Coronary artery (tissue), 2 donors: ENCODE measurements at regions not wholly inside any gene's neighbourhood (a gene's known extent, or its start where the extent isn't known, plus 50 kb on each side); places are given as distances from the start of the nearest gene placed in this dataset.

Experiments used
- DNase-seq: peaks from one replicate; pipeline ENCODE4 v3.0.0-alpha.2; 2017; ENCODE audit warnings: low spot score
- H3K27ac ChIP-seq, 2 donors: fragments of 200-600 bp; sonication (generic); one replicate each; pipeline ENCODE4 v1.5.1; 2016 to 2019
- H3K4me3 ChIP-seq: fragments of 200-600 bp; sonication (generic); 2 replicates; pipeline ENCODE4 v1.5.1; 2016; ENCODE audit warnings: mild to moderate bottlenecking, moderate library complexity
- TF ChIP-seq, protein P1 (sequence below): fragments of 200-600 bp; sonication (generic); IDR thresholded peaks from one replicate; pipeline ENCODE4 v1.5.1; 2019; ENCODE audit warnings: antibody characterized with exemption

DNA sequence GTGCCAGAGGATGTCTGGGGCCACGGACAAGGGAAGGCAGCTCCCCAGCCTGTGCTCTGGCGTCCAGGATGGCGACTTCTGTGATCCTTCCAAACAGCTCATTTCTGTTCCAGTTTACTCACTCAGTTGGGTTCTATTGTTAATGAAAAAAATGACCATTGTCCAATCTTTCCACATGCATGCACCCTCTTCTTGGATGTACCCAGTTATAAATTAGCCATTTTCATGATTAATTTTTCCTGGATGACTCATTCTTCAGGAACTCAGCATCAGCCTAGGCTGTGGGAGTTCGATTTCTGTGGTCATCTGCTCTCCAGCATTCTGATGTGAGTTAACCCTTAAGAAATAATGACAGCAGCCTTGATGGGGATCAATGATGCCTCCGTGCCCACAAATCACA, 926.8 kb downstream of the BCL11B start:
- Histone ChIP-seq H3K4me3 (no peak overlapping the region), H3K27ac (no peak overlapping the region)
- TF ChIP-seq, protein P1, sequence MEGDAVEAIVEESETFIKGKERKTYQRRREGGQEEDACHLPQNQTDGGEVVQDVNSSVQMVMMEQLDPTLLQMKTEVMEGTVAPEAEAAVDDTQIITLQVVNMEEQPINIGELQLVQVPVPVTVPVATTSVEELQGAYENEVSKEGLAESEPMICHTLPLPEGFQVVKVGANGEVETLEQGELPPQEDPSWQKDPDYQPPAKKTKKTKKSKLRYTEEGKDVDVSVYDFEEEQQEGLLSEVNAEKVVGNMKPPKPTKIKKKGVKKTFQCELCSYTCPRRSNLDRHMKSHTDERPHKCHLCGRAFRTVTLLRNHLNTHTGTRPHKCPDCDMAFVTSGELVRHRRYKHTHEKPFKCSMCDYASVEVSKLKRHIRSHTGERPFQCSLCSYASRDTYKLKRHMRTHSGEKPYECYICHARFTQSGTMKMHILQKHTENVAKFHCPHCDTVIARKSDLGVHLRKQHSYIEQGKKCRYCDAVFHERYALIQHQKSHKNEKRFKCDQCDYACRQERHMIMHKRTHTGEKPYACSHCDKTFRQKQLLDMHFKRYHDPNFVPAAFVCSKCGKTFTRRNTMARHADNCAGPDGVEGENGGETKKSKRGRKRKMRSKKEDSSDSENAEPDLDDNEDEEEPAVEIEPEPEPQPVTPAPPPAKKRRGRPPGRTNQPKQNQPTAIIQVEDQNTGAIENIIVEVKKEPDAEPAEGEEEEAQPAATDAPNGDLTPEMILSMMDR, result no peak
- no peak for DNase-seq

DNA sequence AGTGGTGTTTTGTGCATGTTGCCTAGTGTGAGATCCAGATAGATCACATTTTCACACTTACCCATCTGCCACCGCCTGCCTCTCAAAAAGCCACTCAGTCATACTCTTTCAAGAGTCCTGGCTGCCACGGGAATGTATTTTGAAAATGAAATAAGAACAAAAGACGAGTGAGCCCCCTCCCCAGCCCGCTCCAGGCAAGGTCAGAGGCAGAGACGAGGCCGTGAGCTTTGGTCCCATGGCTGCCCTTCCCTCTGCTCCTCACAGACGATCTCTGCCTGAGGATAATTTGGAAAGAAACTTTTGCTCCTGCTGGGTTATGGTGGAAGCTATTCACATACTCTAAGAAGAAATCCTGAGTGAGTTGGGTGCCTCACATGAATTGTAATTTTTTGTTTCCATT, 924.3 kb downstream of the BCL11B start:
- DNase-seq, result no peak
- Histone ChIP-seq H3K4me3 (no peak overlapping the region), H3K27ac (no peak overlapping the region)
- TF ChIP-seq, protein P1, result no peak

DNA sequence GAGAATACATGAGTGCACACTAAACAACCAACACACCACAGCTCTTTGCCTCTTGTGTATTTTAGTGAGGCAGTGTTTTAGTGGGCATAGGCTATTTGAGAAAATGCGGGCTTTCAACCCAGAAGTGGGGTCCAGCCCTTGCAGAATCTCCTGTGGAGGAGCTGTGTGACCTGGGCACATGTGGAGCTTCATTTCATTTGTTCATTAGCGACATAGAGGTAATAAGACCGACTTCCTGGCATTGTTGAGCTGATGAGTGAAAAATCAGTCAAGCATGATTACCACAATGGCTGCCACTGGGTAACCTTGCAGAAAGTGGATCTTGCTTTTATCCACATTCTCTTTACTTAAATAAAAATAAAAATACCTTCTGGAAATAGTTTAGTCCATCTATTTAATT, 923.5 kb downstream of the BCL11B start:
- TF ChIP-seq, protein P1, result no peak
- H3K27ac ChIP-seq, result no peak overlapping the region
- DNase-seq, result no peak
- no peak overlapping the region for H3K4me3 ChIP-seq

DNA sequence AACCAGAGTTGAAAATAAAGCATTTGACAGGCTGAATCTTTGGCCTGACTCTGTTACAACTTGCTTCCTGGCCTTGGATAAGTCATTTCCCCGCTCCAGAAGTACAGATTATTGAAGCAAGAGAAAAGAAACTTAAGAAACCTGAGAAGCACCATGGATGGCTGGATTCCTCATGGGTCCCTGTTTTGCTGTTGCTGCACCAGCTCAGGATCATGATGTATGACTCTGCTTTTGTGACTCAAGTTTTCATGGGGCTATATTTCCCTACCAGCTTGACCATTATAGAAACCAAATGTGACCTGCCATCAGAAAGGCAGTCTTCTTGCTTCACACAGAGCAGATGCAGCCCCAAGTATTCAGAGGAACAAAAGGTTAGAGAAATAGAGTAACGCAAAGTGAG, 921.8 kb downstream of the BCL11B start:
- TF ChIP-seq, protein P1, result no peak
- H3K4me3 ChIP-seq, result no peak overlapping the region

DNA sequence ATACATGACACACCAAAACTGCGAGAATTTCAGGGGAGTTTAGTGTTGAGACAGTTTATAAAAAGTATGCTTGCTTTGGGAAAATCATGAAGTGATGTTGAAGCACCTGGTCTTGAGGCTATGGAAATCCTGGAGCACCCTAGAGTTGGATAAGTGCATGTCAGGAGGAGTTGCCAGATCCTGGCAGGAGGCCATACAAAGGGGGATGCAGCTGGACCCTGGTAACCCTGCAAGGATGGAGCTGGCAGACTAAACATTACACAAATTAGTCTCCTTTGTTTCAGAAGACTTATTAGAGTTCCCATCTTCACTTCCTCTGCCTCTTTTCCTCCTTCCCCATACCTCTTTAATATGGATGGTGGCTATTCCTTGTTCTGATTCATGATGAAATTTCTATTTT, 907.0 kb downstream of the BCL11B start:
- Histone ChIP-seq H3K27ac (no peak overlapping the region), H3K4me3 (no peak overlapping the region)
- no peak for DNase-seq
- TF ChIP-seq, protein P1, result no peak

More for the DNA sequence above, 921.8 kb downstream of the BCL11B start:
- DNase-seq, result no peak
- H3K27ac ChIP-seq, result no peak overlapping the region

DNA sequence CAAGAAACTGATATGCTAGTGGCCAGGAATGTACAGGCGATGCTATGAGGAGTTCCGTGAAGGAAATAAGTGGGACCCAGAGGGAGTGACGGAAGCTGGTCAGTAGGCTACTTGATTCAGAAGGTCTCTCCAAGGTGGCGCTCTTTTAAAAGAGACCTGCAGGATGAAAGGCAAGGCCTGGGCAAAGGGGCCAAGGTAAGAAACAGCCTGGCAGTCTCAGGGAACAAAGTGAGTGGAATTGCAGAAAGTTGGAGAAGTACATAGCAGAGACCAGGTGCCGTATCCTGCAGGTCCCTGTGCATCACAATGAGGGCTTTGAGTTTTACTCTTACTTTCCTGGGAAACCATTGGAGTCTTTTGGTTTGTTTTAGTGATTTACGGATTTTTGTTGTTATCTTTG, 905.6 kb downstream of the BCL11B start:
- Histone ChIP-seq H3K4me3 (no peak overlapping the region), H3K27ac (no peak overlapping the region)
- DNase-seq, result no peak
- TF ChIP-seq, protein P1, result no peak

DNA sequence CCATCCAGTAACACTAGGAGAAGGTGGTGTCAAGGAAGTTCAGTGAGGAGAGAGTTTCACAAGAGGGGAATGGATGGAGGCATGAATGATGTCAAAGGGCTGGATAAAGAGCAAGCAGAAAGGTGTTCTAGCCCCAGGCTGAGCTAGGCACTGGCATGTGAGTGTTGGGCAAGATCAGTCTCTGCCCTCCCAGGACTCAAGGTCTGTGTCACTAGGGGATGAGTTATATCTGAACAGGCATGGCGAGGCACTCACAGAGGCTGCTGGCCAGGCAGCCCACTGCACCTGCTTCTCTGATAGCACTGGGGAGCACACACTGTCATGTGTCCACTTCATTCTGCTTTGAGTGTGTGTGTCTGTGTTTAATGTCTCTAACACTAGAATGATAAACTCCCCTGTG, 903.8 kb downstream of the BCL11B start:
- TF ChIP-seq, protein P1, result no peak

More for the DNA sequence above, 903.8 kb downstream of the BCL11B start:
- H3K27ac ChIP-seq, result no peak overlapping the region
- no peak overlapping the region for H3K4me3 ChIP-seq
- no peak for DNase-seq
